ENCODE measurements at regions not wholly inside any gene's neighbourhood (a gene's known extent, or its start where the extent isn't known, plus 50 kb on each side); places are given as distances from the start of the nearest gene placed in this dataset.

DNA sequence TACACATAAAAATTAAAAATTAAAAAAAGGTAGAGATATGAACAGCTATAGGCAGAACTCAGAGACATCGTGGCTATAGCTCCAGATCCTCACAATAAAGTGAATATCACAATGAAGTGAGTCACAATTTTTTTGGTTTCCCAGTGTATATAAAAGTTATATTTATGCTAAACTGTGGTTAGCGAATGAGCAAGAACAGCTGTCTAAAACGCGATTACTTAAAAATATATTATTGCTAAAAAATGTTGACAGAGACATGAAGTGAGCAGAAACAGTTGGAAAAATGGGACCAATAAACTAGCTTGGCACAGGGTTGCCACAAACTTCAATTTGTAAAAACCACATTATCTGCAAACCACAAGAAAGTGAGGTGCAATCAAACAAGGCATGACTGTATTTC, 551.7 kb upstream of the NETO1 start (continued):
- TF ChIP-seq, protein P1, sequence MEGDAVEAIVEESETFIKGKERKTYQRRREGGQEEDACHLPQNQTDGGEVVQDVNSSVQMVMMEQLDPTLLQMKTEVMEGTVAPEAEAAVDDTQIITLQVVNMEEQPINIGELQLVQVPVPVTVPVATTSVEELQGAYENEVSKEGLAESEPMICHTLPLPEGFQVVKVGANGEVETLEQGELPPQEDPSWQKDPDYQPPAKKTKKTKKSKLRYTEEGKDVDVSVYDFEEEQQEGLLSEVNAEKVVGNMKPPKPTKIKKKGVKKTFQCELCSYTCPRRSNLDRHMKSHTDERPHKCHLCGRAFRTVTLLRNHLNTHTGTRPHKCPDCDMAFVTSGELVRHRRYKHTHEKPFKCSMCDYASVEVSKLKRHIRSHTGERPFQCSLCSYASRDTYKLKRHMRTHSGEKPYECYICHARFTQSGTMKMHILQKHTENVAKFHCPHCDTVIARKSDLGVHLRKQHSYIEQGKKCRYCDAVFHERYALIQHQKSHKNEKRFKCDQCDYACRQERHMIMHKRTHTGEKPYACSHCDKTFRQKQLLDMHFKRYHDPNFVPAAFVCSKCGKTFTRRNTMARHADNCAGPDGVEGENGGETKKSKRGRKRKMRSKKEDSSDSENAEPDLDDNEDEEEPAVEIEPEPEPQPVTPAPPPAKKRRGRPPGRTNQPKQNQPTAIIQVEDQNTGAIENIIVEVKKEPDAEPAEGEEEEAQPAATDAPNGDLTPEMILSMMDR (IDR thresholded peaks at IDR 0.05 in 2 of 3, conservative IDR thresholded peaks at IDR 0.05 in 1 of 3; ENCODE audit: borderline replicate concordance in 1 of 3, insufficient read depth in 1 of 3, low read depth in 2 of 3, low read length in 2 of 3), result no peak
- TF ChIP-seq, protein P2, sequence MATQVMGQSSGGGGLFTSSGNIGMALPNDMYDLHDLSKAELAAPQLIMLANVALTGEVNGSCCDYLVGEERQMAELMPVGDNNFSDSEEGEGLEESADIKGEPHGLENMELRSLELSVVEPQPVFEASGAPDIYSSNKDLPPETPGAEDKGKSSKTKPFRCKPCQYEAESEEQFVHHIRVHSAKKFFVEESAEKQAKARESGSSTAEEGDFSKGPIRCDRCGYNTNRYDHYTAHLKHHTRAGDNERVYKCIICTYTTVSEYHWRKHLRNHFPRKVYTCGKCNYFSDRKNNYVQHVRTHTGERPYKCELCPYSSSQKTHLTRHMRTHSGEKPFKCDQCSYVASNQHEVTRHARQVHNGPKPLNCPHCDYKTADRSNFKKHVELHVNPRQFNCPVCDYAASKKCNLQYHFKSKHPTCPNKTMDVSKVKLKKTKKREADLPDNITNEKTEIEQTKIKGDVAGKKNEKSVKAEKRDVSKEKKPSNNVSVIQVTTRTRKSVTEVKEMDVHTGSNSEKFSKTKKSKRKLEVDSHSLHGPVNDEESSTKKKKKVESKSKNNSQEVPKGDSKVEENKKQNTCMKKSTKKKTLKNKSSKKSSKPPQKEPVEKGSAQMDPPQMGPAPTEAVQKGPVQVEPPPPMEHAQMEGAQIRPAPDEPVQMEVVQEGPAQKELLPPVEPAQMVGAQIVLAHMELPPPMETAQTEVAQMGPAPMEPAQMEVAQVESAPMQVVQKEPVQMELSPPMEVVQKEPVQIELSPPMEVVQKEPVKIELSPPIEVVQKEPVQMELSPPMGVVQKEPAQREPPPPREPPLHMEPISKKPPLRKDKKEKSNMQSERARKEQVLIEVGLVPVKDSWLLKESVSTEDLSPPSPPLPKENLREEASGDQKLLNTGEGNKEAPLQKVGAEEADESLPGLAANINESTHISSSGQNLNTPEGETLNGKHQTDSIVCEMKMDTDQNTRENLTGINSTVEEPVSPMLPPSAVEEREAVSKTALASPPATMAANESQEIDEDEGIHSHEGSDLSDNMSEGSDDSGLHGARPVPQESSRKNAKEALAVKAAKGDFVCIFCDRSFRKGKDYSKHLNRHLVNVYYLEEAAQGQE (IDR thresholded peaks at IDR 0.05; ENCODE audit: low read depth), result no peak
- TF ChIP-seq SIN3A (IDR thresholded peaks at IDR 0.05; ENCODE audit: low read depth) (no peak), JUND (IDR thresholded peaks at IDR 0.05) (no peak), ELF1 (IDR thresholded peaks at IDR 0.05; ENCODE audit: borderline replicate concordance, low read depth) (no peak)

DNA sequence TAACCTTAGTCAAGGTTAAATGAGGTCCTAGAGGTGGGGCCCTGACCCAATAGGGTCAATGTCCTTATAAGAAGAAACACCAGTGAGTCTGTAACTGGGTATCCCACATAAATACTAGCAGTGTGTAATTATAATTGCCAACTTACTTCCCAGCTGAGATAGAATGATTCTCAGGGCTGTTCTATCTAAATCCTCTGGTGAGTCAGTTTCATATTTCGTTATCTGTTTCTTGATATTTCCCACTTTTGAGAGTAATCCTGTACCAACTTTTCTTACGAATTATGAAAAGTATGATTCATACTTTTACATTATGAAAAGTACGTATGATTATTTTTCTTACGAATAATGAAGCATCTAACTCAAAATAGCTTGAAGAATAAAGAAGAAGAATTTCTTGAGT, 546.8 kb upstream of the NETO1 start:
- H2AFZ ChIP-seq (ENCODE audit: low read depth, low read length, poor library complexity, severe bottlenecking), result no peak overlapping the region
- no peaks in the 10 kb centered on the region for H3K9me2 ChIP-seq (ENCODE audit: insufficient read depth)
- H3K9me3 ChIP-seq (ENCODE audit: control insufficient read depth in 1 of 2, insufficient read depth in 1 of 2, low read depth in 1 of 2, low read length in 2 of 2), result peaks cover 14 to 25% of the 10 kb centered on the region in 2 experiments; a peak in 2 of 4 replicates
- ChIA-PET POLR2A (no interaction called here), RAD21 (ENCODE audit: low non-redundant PET in 1 of 2, low total read pairs in 2 of 2, uncharacterized antibody in 2 of 2, unreplicated experiment in 2 of 2) (no interaction called here), CTCF (no interaction called here)
- intact Hi-C loops (cut with micrococcal nuclease), result no loop called here
- H3K4me2 ChIP-seq (ENCODE audit: low read length), result no peak overlapping the region
- no TSS peak for BruUV-seq (replicated peaks)
- no peaks in the 10 kb centered on the region for H4K20me1 ChIP-seq (ENCODE audit: insufficient read depth)
- H3K79me2 ChIP-seq (ENCODE audit: insufficient read depth, low read length), result no peaks in the 10 kb centered on the region
- H3K9ac ChIP-seq (ENCODE audit: low read length), result no peak overlapping the region
- H3K27ac ChIP-seq (ENCODE audit: low read depth, low read length), result no peak overlapping the region
- H3K4me3 ChIP-seq (replicated peaks in 1 of 2; ENCODE audit: low read depth in 1 of 2, low read length in 2 of 2), result no peak overlapping the region
- TF ChIP-seq EGR1 (IDR thresholded peaks at IDR 0.05; ENCODE audit: low read depth), result no peak
- TF ChIP-seq, protein P3, sequence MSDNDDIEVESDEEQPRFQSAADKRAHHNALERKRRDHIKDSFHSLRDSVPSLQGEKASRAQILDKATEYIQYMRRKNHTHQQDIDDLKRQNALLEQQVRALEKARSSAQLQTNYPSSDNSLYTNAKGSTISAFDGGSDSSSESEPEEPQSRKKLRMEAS (IDR thresholded peaks at IDR 0.05), result no peak
- TF ChIP-seq ZFX (IDR thresholded peaks at IDR 0.05), result no peak
- no peak for TF ChIP-seq SRF (IDR thresholded peaks at IDR 0.05; ENCODE audit: low read depth)
- TF ChIP-seq, protein P4, sequence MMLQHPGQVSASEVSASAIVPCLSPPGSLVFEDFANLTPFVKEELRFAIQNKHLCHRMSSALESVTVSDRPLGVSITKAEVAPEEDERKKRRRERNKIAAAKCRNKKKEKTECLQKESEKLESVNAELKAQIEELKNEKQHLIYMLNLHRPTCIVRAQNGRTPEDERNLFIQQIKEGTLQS (IDR thresholded peaks at IDR 0.05), result no peak
- TF ChIP-seq CBX3 (IDR thresholded peaks at IDR 0.05; ENCODE audit: low read depth), result no peak
- no peak for ATAC-seq
- H3K27me3 ChIP-seq (ENCODE audit: insufficient read depth, low read length), result no peaks in the 10 kb centered on the region
- no peaks in the 10 kb centered on the region for H3K4me1 ChIP-seq (ENCODE audit: control insufficient read depth in 1 of 2, insufficient read depth in 2 of 2, low read length in 2 of 2)
- no peaks in the 10 kb centered on the region for H3K36me3 ChIP-seq (ENCODE audit: control insufficient read depth in 1 of 2, insufficient read depth in 2 of 2, low read length in 2 of 2)
- no peak for DNase-seq (ENCODE audit: low read depth, low spot score)
